NCI-H2196 treated with DMSO at 0.1 percent for 48 hours (cell line): ENCODE measurements at regions not wholly inside any gene's neighbourhood (a gene's known extent, or its start where the extent isn't known, plus 50 kb on each side); places are given as distances from the start of the nearest gene placed in this dataset.
"Not testable (repeated sequence)": the region's sequence is repeated elsewhere in the genome, so short reads cannot be mapped to it uniquely, and the experiment has no call there.

Experiments used
- DNase-seq: peaks from one replicate; lab custom pipeline; 2025; ENCODE audit not compliant: unreplicated experiment; lab: John Stamatoyannopoulos, UW

- DNase-seq: no peak
These were observed 230.6 kb upstream of the KRR1 start for GRCh38 chr12:75742048-75742447.

- DNase-seq: no peak
These were observed 228.5 kb upstream of the KRR1 start for GRCh38 chr12:75739912-75740311.

GRCh38 chr12:75739098-75739497 is 227.7 kb upstream of the KRR1 start:
- not testable (repeated sequence) for DNase-seq

GRCh38 chr12:75738486-75738885 is 227.1 kb upstream of the KRR1 start:
- no peak for DNase-seq

- no peak for DNase-seq
These were observed 224.4 kb upstream of the KRR1 start for GRCh38 chr12:75735853-75736252.

GRCh38 chr12:75728826-75729225 is 217.4 kb upstream of the KRR1 start:
- DNase-seq: no peak

GRCh38 chr12:75727577-75727976 is 216.2 kb upstream of the KRR1 start:
- DNase-seq: no peak

- DNase-seq: no peak
These were observed 214.2 kb upstream of the KRR1 start for GRCh38 chr12:75725521-75726111.

GRCh38 chr12:75724928-75725312 is 213.5 kb upstream of the KRR1 start:
- peak; percentile 30 for DNase-seq

- DNase-seq: no peak
These were observed 213.0 kb upstream of the KRR1 start for GRCh38 chr12:75724307-75724927.

GRCh38 chr12:75722714-75723200 is 211.3 kb upstream of the KRR1 start:
- DNase-seq: peak; percentile 29

- DNase-seq: no peak
These were observed 210.4 kb upstream of the KRR1 start for GRCh38 chr12:75721796-75722195.

- peak; percentile 83 for DNase-seq
These were observed 209.6 kb upstream of the KRR1 start for GRCh38 chr12:75720812-75721641.

- DNase-seq: no peak
These were observed 206.5 kb upstream of the KRR1 start for GRCh38 chr12:75717902-75718301.

- no peak for DNase-seq
These were observed 205.0 kb upstream of the KRR1 start for GRCh38 chr12:75716291-75717025.

- DNase-seq: no peak
These were observed 204.3 kb upstream of the KRR1 start for GRCh38 chr12:75715682-75716081.

- no peak for DNase-seq
These were observed 203.9 kb upstream of the KRR1 start for GRCh38 chr12:75715323-75715644.

- DNase-seq: no peak
These were observed 203.3 kb upstream of the KRR1 start for GRCh38 chr12:75714462-75715322.

GRCh38 chr12:75713434-75713833 is 202.0 kb upstream of the KRR1 start:
- DNase-seq: no peak

GRCh38 chr12:75712223-75712622 is 200.8 kb upstream of the KRR1 start:
- DNase-seq: no peak

GRCh38 chr12:75711271-75711670 is 199.9 kb upstream of the KRR1 start:
- DNase-seq: no peak
